ENCODE measurements at regions not wholly inside any gene's neighbourhood (a gene's known extent, or its start where the extent isn't known, plus 50 kb on each side); places are given as distances from the start of the nearest gene placed in this dataset.

GRCh38 chr2:160836755-160837154, 323.5 kb upstream of the TANK start:
- Histone ChIP-seq H3K9me3 (ENCODE audit: low read depth, low read length) (no peaks in the 10 kb centered on the region), H3K4me1 (ENCODE audit: insufficient read depth, low read length) (no peaks in the 10 kb centered on the region), H3K27me3 (ENCODE audit: insufficient read depth, low read length) (no peaks in the 10 kb centered on the region), H3K4me3 (ENCODE audit: low read length) (no peak overlapping the region)

- H3K4me1 ChIP-seq (ENCODE audit: insufficient read depth, low read length), result no peaks in the 10 kb centered on the region
- H3K4me3 ChIP-seq (ENCODE audit: low read length), result no peak overlapping the region
- H3K27me3 ChIP-seq (ENCODE audit: insufficient read depth, low read length), result no peaks in the 10 kb centered on the region
- H3K9me3 ChIP-seq (ENCODE audit: low read depth, low read length), result no peaks in the 10 kb centered on the region
Observed at GRCh38 chr2:160837416-160837815, 322.8 kb upstream of the TANK start.

GRCh38 chr2:160838147-160838546, 322.1 kb upstream of the TANK start:
- H3K27me3 ChIP-seq (ENCODE audit: insufficient read depth, low read length), result no peaks in the 10 kb centered on the region
- no peaks in the 10 kb centered on the region for H3K4me1 ChIP-seq (ENCODE audit: insufficient read depth, low read length)
- peaks cover 3% of the 10 kb centered on the region for H3K9me3 ChIP-seq (ENCODE audit: low read depth, low read length)
- no peak overlapping the region for H3K4me3 ChIP-seq (ENCODE audit: low read length)

GRCh38 chr2:160838691-160839090, 321.5 kb upstream of the TANK start:
- Histone ChIP-seq H3K4me3 (ENCODE audit: low read length) (no peak overlapping the region), H3K4me1 (ENCODE audit: insufficient read depth, low read length) (no peaks in the 10 kb centered on the region), H3K9me3 (ENCODE audit: low read depth, low read length) (peaks cover 7% of the 10 kb centered on the region), H3K27me3 (ENCODE audit: insufficient read depth, low read length) (no peaks in the 10 kb centered on the region)

- H3K4me1 ChIP-seq (ENCODE audit: insufficient read depth, low read length), result no peaks in the 10 kb centered on the region
- no peaks in the 10 kb centered on the region for H3K27me3 ChIP-seq (ENCODE audit: insufficient read depth, low read length)
- no peak overlapping the region for H3K4me3 ChIP-seq (ENCODE audit: low read length)
- H3K9me3 ChIP-seq (ENCODE audit: low read depth, low read length), result peaks cover 7% of the 10 kb centered on the region
Observed at GRCh38 chr2:160842286-160842685, 317.9 kb upstream of the TANK start.

- Histone ChIP-seq H3K4me1 (ENCODE audit: insufficient read depth, low read length) (no peaks in the 10 kb centered on the region), H3K27me3 (ENCODE audit: insufficient read depth, low read length) (no peaks in the 10 kb centered on the region), H3K4me3 (ENCODE audit: low read length) (no peak overlapping the region), H3K9me3 (ENCODE audit: low read depth, low read length) (no peaks in the 10 kb centered on the region)
Observed at GRCh38 chr2:160859096-160859495, 301.1 kb upstream of the TANK start.

- Histone ChIP-seq H3K9me3 (ENCODE audit: low read depth, low read length) (no peaks in the 10 kb centered on the region), H3K4me1 (ENCODE audit: insufficient read depth, low read length) (no peaks in the 10 kb centered on the region), H3K4me3 (ENCODE audit: low read length) (no peak overlapping the region), H3K27me3 (ENCODE audit: insufficient read depth, low read length) (no peaks in the 10 kb centered on the region)
Observed at GRCh38 chr2:160862226-160862625, 298.0 kb upstream of the TANK start.

- Histone ChIP-seq H3K4me1 (ENCODE audit: insufficient read depth, low read length) (no peaks in the 10 kb centered on the region), H3K4me3 (ENCODE audit: low read length) (no peak overlapping the region), H3K9me3 (ENCODE audit: low read depth, low read length) (no peaks in the 10 kb centered on the region), H3K27me3 (ENCODE audit: insufficient read depth, low read length) (no peaks in the 10 kb centered on the region)
Observed at GRCh38 chr2:160868891-160869290, 291.3 kb upstream of the TANK start.

- H3K9me3 ChIP-seq (ENCODE audit: low read depth, low read length), result no peaks in the 10 kb centered on the region
- no peak overlapping the region for H3K4me3 ChIP-seq (ENCODE audit: low read length)
- no peaks in the 10 kb centered on the region for H3K27me3 ChIP-seq (ENCODE audit: insufficient read depth, low read length)
- H3K4me1 ChIP-seq (ENCODE audit: insufficient read depth, low read length), result no peaks in the 10 kb centered on the region
Observed at GRCh38 chr2:160869411-160869810, 290.8 kb upstream of the TANK start.

- no peak overlapping the region for H3K4me3 ChIP-seq (ENCODE audit: low read length)
- no peaks in the 10 kb centered on the region for H3K4me1 ChIP-seq (ENCODE audit: insufficient read depth, low read length)
- H3K9me3 ChIP-seq (ENCODE audit: low read depth, low read length), result no peaks in the 10 kb centered on the region
- no peaks in the 10 kb centered on the region for H3K27me3 ChIP-seq (ENCODE audit: insufficient read depth, low read length)
Observed at GRCh38 chr2:160870729-160871465, 289.3 kb upstream of the TANK start.

GRCh38 chr2:160871953-160872352, 288.3 kb upstream of the TANK start:
- no peaks in the 10 kb centered on the region for H3K9me3 ChIP-seq (ENCODE audit: low read depth, low read length)
- no peaks in the 10 kb centered on the region for H3K27me3 ChIP-seq (ENCODE audit: insufficient read depth, low read length)
- no peaks in the 10 kb centered on the region for H3K4me1 ChIP-seq (ENCODE audit: insufficient read depth, low read length)

GRCh38 chr2:160876029-160876428, 284.2 kb upstream of the TANK start:
- H3K4me3 ChIP-seq (ENCODE audit: low read length), result no peak overlapping the region
- H3K27me3 ChIP-seq (ENCODE audit: insufficient read depth, low read length), result no peaks in the 10 kb centered on the region
- H3K9me3 ChIP-seq (ENCODE audit: low read depth, low read length), result no peaks in the 10 kb centered on the region
- H3K4me1 ChIP-seq (ENCODE audit: insufficient read depth, low read length), result no peaks in the 10 kb centered on the region

More at GRCh38 chr2:160871953-160872352, 288.3 kb upstream of the TANK start:
- no peak overlapping the region for H3K4me3 ChIP-seq (ENCODE audit: low read length)

GRCh38 chr2:160876765-160877164, 283.5 kb upstream of the TANK start:
- Histone ChIP-seq H3K4me3 (ENCODE audit: low read length) (no peak overlapping the region), H3K27me3 (ENCODE audit: insufficient read depth, low read length) (no peaks in the 10 kb centered on the region), H3K9me3 (ENCODE audit: low read depth, low read length) (no peaks in the 10 kb centered on the region), H3K4me1 (ENCODE audit: insufficient read depth, low read length) (no peaks in the 10 kb centered on the region)

- H3K9me3 ChIP-seq (ENCODE audit: low read depth, low read length), result no peaks in the 10 kb centered on the region
- H3K4me1 ChIP-seq (ENCODE audit: insufficient read depth, low read length), result no peaks in the 10 kb centered on the region
- no peak overlapping the region for H3K4me3 ChIP-seq (ENCODE audit: low read length)
- H3K27me3 ChIP-seq (ENCODE audit: insufficient read depth, low read length), result no peaks in the 10 kb centered on the region
Observed at GRCh38 chr2:160878618-160879017, 281.6 kb upstream of the TANK start.

GRCh38 chr2:160882906-160883305, 277.3 kb upstream of the TANK start:
- Histone ChIP-seq H3K4me3 (ENCODE audit: low read length) (no peak overlapping the region), H3K9me3 (ENCODE audit: low read depth, low read length) (no peaks in the 10 kb centered on the region), H3K27me3 (ENCODE audit: insufficient read depth, low read length) (no peaks in the 10 kb centered on the region), H3K4me1 (ENCODE audit: insufficient read depth, low read length) (no peaks in the 10 kb centered on the region)

- H3K27me3 ChIP-seq (ENCODE audit: insufficient read depth, low read length), result no peaks in the 10 kb centered on the region
- H3K4me3 ChIP-seq (ENCODE audit: low read length), result no peak overlapping the region
- no peaks in the 10 kb centered on the region for H3K4me1 ChIP-seq (ENCODE audit: insufficient read depth, low read length)
- no peaks in the 10 kb centered on the region for H3K9me3 ChIP-seq (ENCODE audit: low read depth, low read length)
Observed at GRCh38 chr2:160884056-160884455, 276.2 kb upstream of the TANK start.

Measured in mononuclear cell (primary cell).